ENCODE measurements at regions not wholly inside any gene's neighbourhood (a gene's known extent, or its start where the extent isn't known, plus 50 kb on each side); places are given as distances from the start of the nearest gene placed in this dataset.

GRCh38 chr10:44083719-44084400 is 301.0 kb downstream of the CXCL12 start:
- DNase-seq = no peak

GRCh38 chr10:44071479-44071878 is 313.4 kb downstream of the CXCL12 start:
- DNase-seq = no peak

GRCh38 chr10:44070282-44070681 is 314.6 kb downstream of the CXCL12 start:
- no peak for DNase-seq

- DNase-seq = no peak
Observed at GRCh38 chr10:44069573-44069972, 315.3 kb downstream of the CXCL12 start.

GRCh38 chr10:44068716-44069482 is 316.0 kb downstream of the CXCL12 start:
- no peak for DNase-seq

- DNase-seq = no peak
Observed at GRCh38 chr10:44067432-44067831, 317.5 kb downstream of the CXCL12 start.

- DNase-seq = no peak
Observed at GRCh38 chr10:44066527-44067255, 318.2 kb downstream of the CXCL12 start.

GRCh38 chr10:44065788-44066526 is 318.9 kb downstream of the CXCL12 start:
- no peak for DNase-seq

- no peak for DNase-seq
Observed at GRCh38 chr10:44064987-44065787, 319.7 kb downstream of the CXCL12 start.

GRCh38 chr10:44064317-44064716 is 320.6 kb downstream of the CXCL12 start:
- no peak for DNase-seq

GRCh38 chr10:44063686-44064085 is 321.2 kb downstream of the CXCL12 start:
- no peak for DNase-seq

GRCh38 chr10:44060719-44061118 is 324.2 kb downstream of the CXCL12 start:
- DNase-seq = no peak

- DNase-seq = no peak
Observed at GRCh38 chr10:44060221-44060620, 324.7 kb downstream of the CXCL12 start.

- DNase-seq = no peak
Observed at GRCh38 chr10:44058259-44058658, 326.6 kb downstream of the CXCL12 start.

GRCh38 chr10:44056967-44057805 is 327.7 kb downstream of the CXCL12 start:
- DNase-seq = no peak

GRCh38 chr10:44056206-44056605 is 328.7 kb downstream of the CXCL12 start:
- no peak for DNase-seq

- DNase-seq = no peak
Observed at GRCh38 chr10:44054046-44054445, 330.9 kb downstream of the CXCL12 start.

- DNase-seq = no peak
Observed at GRCh38 chr10:44053391-44053790, 331.5 kb downstream of the CXCL12 start.

- no peak for DNase-seq
Observed at GRCh38 chr10:44051584-44052385, 333.1 kb downstream of the CXCL12 start.

GRCh38 chr10:44051091-44051490 is 333.8 kb downstream of the CXCL12 start:
- DNase-seq = no peak

All from activated CD4-positive, alpha-beta T cell treated with anti-CD3 and anti-CD28 coated beads, Interleukin-2, amount 50 U/mL, for 1 hour (primary cell).